Calu3 (cell line): ENCODE measurements at regions not wholly inside any gene's neighbourhood (a gene's known extent, or its start where the extent isn't known, plus 50 kb on each side); places are given as distances from the start of the nearest gene placed in this dataset.

Source experiments
- BruUV-seq: library from RNA; stranded (reverse); fragments of 400-500 nt; replicated peaks from 2 replicates; lab custom pipeline; 2021; lab: Mats Ljungman, UMichigan
- CTCF ChIA-PET: fragments of 300-600 bp; sonication (Branson Sonifier 250); formaldehyde crosslinking; loops from one replicate; lab custom pipeline; 2022; ENCODE audit warnings: antibody characterized with exemption; lab: Charles Lee
- DNase-seq: peaks from one replicate; pipeline ENCODE4 v3.0.0; 2022
- H3K27ac Mint-ChIP-seq: one replicate; pipeline ENCODE4 v1.8.0; 2022; ENCODE audit warnings: mixed read lengths; ENCODE audit not compliant: unreplicated experiment
- H3K27me3 Mint-ChIP-seq: one replicate; pipeline ENCODE4 v1.8.0; 2022; ENCODE audit warnings: mixed read lengths; ENCODE audit not compliant: unreplicated experiment
- H3K36me3 Mint-ChIP-seq: one replicate; pipeline ENCODE4 v1.8.0; 2022; ENCODE audit warnings: mild to moderate bottlenecking, moderate library complexity, mixed read lengths; ENCODE audit not compliant: insufficient read depth, unreplicated experiment
- H3K4me1 Mint-ChIP-seq: one replicate; pipeline ENCODE4 v1.8.0; 2022; ENCODE audit warnings: mild to moderate bottlenecking, low read depth, mixed read lengths; ENCODE audit not compliant: unreplicated experiment
- H3K4me3 Mint-ChIP-seq: one replicate; pipeline ENCODE4 v1.8.0; 2022; ENCODE audit warnings: mild to moderate bottlenecking, low read depth, moderate library complexity, mixed read lengths; ENCODE audit not compliant: unreplicated experiment
- H3K9me3 Mint-ChIP-seq: one replicate; pipeline ENCODE4 v1.8.0; 2022; ENCODE audit warnings: low read depth, mixed read lengths; ENCODE audit not compliant: unreplicated experiment
- intact Hi-C: fragments of 100-400 bp; cut with micrococcal nuclease; formaldehyde crosslinking; loops from one replicate; pipeline ENCODE4 v1.10.0; 2022; ENCODE audit not compliant: unreplicated experiment
- TF ChIP-seq, protein P1 (sequence below): fragments of 200-600 bp; IDR thresholded peaks from one replicate; pipeline ENCODE4 v1.8.0; 2022; ENCODE audit warnings: antibody characterized with exemption; ENCODE audit not compliant: unreplicated experiment

DNA sequence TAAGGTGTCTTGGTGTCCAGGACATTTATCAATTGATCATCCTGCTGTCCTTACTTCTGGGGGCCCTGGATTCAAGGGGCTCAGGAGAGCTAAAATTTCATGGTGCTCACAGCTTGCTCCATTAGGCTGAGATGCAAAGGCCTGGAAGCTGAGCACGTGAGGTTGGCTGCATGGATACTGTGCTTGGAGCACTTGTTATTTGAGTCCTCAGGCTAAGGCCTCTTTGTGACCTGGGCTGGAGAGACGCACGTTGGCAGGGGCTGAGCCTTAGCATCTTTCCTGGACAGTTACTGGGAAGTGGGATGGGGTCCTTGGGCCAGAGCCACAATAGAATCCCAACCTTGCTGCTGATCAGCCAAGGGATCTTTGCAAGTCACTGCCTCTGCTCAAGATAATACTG lies 151.2 kb upstream of the HS6ST1 start:
- CTCF ChIA-PET, result no interaction called here
- no peak overlapping the region for H3K4me3 Mint-ChIP-seq
- intact Hi-C loops, result no loop called here
- BruUV-seq, result no TSS peak
- H3K27ac Mint-ChIP-seq, result no peak overlapping the region
- no peaks in the 10 kb centered on the region for H3K4me1 Mint-ChIP-seq
- H3K27me3 Mint-ChIP-seq, result no peaks in the 10 kb centered on the region
- TF ChIP-seq, protein P1, sequence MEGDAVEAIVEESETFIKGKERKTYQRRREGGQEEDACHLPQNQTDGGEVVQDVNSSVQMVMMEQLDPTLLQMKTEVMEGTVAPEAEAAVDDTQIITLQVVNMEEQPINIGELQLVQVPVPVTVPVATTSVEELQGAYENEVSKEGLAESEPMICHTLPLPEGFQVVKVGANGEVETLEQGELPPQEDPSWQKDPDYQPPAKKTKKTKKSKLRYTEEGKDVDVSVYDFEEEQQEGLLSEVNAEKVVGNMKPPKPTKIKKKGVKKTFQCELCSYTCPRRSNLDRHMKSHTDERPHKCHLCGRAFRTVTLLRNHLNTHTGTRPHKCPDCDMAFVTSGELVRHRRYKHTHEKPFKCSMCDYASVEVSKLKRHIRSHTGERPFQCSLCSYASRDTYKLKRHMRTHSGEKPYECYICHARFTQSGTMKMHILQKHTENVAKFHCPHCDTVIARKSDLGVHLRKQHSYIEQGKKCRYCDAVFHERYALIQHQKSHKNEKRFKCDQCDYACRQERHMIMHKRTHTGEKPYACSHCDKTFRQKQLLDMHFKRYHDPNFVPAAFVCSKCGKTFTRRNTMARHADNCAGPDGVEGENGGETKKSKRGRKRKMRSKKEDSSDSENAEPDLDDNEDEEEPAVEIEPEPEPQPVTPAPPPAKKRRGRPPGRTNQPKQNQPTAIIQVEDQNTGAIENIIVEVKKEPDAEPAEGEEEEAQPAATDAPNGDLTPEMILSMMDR, result no peak
- no peak for DNase-seq
- H3K36me3 Mint-ChIP-seq, result no peaks in the 10 kb centered on the region
- peaks cover 3% of the 10 kb centered on the region for H3K9me3 Mint-ChIP-seq

DNA sequence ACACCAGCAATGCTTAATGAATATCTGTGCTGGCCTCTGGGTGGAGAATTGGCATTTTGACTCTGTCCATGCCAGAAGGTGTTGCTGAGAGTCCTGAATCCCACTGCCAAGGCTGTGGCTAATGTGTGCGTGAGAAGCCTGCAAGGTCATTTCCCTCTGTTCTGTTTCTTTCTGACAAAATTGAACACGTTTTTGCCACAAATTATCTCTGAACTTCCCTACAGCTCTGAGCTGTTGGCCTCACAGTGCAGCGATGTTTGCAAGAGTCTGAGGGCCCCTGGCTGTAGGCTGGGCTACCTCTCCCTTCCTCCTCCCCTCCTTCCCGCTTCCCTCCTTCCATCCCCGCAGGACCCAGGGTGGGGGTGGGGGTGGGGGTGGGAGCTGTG lies 154.1 kb upstream of the HS6ST1 start:
- TF ChIP-seq, protein P1, result no peak
- Mint-ChIP-seq H3K4me1 (no peaks in the 10 kb centered on the region), H3K36me3 (no peaks in the 10 kb centered on the region), H3K27me3 (no peaks in the 10 kb centered on the region), H3K4me3 (no peak overlapping the region), H3K9me3 (peaks cover 2% of the 10 kb centered on the region), H3K27ac (no peak overlapping the region)
- CTCF ChIA-PET, result no interaction called here
- DNase-seq, result no peak
- no TSS peak for BruUV-seq
- intact Hi-C loops, result no loop called here

DNA sequence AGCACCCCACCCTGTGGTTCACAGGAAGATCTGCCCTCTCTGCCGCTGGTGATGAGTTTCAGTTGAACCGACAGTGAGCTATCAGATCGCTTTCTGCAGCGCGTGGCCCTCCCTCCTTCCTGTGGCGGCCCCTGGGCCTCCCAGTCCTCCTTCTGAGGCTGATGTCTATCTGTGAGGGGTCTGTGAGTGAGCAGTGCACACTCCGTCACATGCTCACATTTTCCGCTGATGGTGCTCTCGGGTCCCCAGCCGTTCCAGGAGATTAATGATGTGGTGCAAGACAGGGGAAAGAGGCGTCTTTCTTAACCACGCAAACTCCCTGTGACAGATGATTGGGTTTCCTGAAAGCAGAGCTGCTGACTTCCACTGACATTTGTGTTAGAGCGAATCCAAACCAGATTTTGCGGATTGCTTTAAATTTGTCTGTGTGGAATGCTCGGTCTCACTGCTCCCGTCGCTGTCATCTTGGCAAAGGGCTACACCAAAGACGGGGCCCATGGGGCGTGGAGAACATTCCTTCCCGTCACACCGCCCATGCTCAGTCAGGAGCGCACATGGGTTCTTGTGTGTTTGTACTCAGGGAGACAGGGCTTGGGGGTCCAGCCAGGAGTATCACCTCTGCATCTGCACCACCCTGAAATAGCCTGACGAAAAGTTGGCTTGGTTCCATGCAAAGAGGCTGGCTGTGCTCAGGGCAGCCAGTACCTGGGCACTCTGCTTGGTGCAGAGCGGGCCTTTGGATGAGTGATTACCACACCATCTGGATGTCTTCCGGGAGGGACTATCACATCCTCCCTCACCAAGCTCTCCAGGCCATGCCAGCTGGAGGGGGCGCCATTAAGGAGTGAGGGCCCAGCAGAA lies 154.7 kb upstream of the HS6ST1 start:
- Mint-ChIP-seq H3K4me1 (no peaks in the 10 kb centered on the region), H3K9me3 (no peaks in the 10 kb centered on the region), H3K4me3 (no peak overlapping the region), H3K27me3 (no peaks in the 10 kb centered on the region), H3K36me3 (no peaks in the 10 kb centered on the region), H3K27ac (no peak overlapping the region)
- intact Hi-C loops, result no loop called here
- TF ChIP-seq, protein P1, result no peak
- no peak for DNase-seq
- no TSS peak for BruUV-seq
- CTCF ChIA-PET, result no interaction called here

DNA sequence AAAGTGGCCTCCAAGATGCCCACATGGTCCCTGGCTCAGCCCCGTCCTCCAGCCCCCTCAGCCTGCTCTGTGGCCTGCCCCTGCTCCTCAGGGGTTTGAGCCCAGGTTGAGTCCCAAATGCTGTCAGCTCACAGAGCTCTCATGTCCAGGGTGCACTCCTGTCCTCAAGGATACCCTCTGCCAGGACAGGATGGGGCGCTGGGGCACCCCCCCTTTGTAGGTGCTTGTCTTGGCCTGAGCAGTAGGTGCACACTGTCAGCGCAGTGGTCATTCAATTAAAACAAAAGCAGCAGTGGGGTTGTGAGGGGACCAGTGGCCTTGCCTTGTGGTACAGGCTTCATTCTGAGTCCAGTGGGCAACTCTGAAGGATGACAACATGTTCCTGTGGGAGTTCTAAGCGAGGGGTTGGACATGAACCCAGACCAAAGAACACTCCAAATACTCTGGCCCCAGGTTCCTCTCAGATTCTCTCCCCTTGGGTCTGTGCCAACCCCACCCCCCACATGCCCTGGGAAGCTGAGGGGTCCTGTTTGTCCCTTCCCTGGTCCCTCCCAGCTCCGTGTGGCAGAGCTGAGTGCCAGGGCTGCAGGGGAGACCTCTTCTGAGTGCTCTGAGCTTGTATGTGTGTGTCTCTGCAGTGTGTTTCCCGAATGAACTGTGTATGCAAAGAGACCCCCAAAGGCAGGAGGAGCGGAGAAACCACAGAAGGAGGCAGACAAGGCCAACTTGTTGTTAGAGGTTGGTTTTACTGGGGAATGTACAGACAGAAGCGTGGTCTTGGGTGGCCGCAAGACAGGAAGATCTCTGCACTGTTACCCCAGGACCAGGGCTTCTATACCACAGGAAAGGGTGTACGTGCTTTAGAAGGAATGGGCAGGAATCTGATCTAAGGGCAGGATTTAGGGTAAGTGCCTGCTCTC lies 155.6 kb upstream of the HS6ST1 start:
- Mint-ChIP-seq H3K27ac (no peak overlapping the region), H3K4me1 (no peaks in the 10 kb centered on the region)
- TF ChIP-seq, protein P1, result no peak

More for the DNA sequence above, 155.6 kb upstream of the HS6ST1 start:
- DNase-seq, result no peak
- H3K9me3 Mint-ChIP-seq, result no peaks in the 10 kb centered on the region
- H3K4me3 Mint-ChIP-seq, result no peak overlapping the region
- no peaks in the 10 kb centered on the region for H3K36me3 Mint-ChIP-seq
- BruUV-seq, result no TSS peak
- intact Hi-C loops, result no loop called here
- CTCF ChIA-PET, result no interaction called here
- no peaks in the 10 kb centered on the region for H3K27me3 Mint-ChIP-seq
